Type B pancreatic cell (in vitro differentiated cells): ENCODE measurements at regions not wholly inside any gene's neighbourhood (a gene's known extent, or its start where the extent isn't known, plus 50 kb on each side); places are given as distances from the start of the nearest gene placed in this dataset.

Experiments used
- DNase-seq: peaks from one replicate; pipeline ENCODE4 v3.0.0; 2021; ENCODE audit warnings: mixed read lengths; ENCODE audit not compliant: unreplicated experiment; ENCODE audit errors: extremely low spot score
- H3K27ac Mint-ChIP-seq: 2 replicates; pipeline ENCODE4 v1.8.0; 2021; ENCODE audit warnings: mild to moderate bottlenecking, mixed read lengths
- H3K27me3 Mint-ChIP-seq: 2 replicates; pipeline ENCODE4 v1.8.0; 2021; ENCODE audit warnings: mixed read lengths
- H3K36me3 Mint-ChIP-seq: 2 replicates; pipeline ENCODE4 v1.8.0; 2021; ENCODE audit warnings: mixed read lengths
- H3K4me1 Mint-ChIP-seq: one replicate; pipeline ENCODE4 v1.8.0; 2021; ENCODE audit warnings: mixed read lengths; ENCODE audit not compliant: unreplicated experiment
- H3K4me3 Mint-ChIP-seq: 2 replicates; pipeline ENCODE4 v1.8.0; 2021; ENCODE audit warnings: mild to moderate bottlenecking, mixed read lengths
- H3K9me3 Mint-ChIP-seq: 2 replicates; pipeline ENCODE4 v1.8.0; 2021; ENCODE audit warnings: mixed read lengths
- TF ChIP-seq, protein P1 (sequence below): fragments of 200-600 bp; sonication (generic); conservative IDR thresholded peaks from 2 replicates; pipeline ENCODE4 v1.5.0; 2021; ENCODE audit warnings: antibody characterized with exemption, mild to moderate bottlenecking

- H3K4me1 Mint-ChIP-seq: no peaks in the 10 kb centered on the region
- peaks cover 27% of the 10 kb centered on the region for H3K9me3 Mint-ChIP-seq
- H3K4me3 Mint-ChIP-seq: no peak overlapping the region
- no peaks in the 10 kb centered on the region for H3K27me3 Mint-ChIP-seq
- no peak for DNase-seq
- TF ChIP-seq, protein P1, sequence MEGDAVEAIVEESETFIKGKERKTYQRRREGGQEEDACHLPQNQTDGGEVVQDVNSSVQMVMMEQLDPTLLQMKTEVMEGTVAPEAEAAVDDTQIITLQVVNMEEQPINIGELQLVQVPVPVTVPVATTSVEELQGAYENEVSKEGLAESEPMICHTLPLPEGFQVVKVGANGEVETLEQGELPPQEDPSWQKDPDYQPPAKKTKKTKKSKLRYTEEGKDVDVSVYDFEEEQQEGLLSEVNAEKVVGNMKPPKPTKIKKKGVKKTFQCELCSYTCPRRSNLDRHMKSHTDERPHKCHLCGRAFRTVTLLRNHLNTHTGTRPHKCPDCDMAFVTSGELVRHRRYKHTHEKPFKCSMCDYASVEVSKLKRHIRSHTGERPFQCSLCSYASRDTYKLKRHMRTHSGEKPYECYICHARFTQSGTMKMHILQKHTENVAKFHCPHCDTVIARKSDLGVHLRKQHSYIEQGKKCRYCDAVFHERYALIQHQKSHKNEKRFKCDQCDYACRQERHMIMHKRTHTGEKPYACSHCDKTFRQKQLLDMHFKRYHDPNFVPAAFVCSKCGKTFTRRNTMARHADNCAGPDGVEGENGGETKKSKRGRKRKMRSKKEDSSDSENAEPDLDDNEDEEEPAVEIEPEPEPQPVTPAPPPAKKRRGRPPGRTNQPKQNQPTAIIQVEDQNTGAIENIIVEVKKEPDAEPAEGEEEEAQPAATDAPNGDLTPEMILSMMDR: no peak
- no peak overlapping the region for H3K27ac Mint-ChIP-seq
- H3K36me3 Mint-ChIP-seq: no peaks in the 10 kb centered on the region
Observed at GRCh38 chr14:106599209-106599608, 1072.8 kb downstream of the TMEM121 start.

- Mint-ChIP-seq H3K36me3 (no peaks in the 10 kb centered on the region), H3K9me3 (peaks cover 24% of the 10 kb centered on the region), H3K27me3 (no peaks in the 10 kb centered on the region), H3K4me1 (no peaks in the 10 kb centered on the region), H3K27ac (no peak overlapping the region), H3K4me3 (no peak overlapping the region)
- DNase-seq: no peak
- TF ChIP-seq, protein P1: no peak
Observed at GRCh38 chr14:106605548-106606448, 1079.4 kb downstream of the TMEM121 start.

GRCh38 chr14:106606936-106607335 is 1080.6 kb downstream of the TMEM121 start:
- no peak for DNase-seq
- Mint-ChIP-seq H3K27ac (no peak overlapping the region), H3K27me3 (no peaks in the 10 kb centered on the region), H3K36me3 (no peaks in the 10 kb centered on the region), H3K4me3 (no peak overlapping the region), H3K4me1 (no peaks in the 10 kb centered on the region), H3K9me3 (peaks cover 18% of the 10 kb centered on the region)
- TF ChIP-seq, protein P1: no peak

DNA sequence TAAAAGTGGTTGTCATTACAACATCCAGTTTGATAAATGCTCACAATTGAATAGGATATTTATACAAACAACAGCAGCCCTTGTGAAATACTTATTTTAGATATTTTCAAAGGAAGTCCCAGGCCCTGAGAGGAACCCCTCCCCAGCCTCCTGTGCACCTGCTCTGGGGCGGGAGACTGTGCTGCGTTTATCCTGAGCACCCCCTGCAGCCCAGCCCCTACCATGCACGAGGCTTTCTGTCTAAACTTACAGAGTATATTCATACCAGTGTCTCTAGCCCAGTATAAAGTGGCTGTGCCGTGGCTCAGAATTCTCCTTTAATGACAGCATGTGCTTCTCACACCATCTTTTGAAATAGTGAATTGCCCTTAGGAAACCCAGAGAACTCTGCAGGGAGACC is 1084.3 kb downstream of the TMEM121 start:
- H3K36me3 Mint-ChIP-seq: no peaks in the 10 kb centered on the region
- H3K4me1 Mint-ChIP-seq: no peaks in the 10 kb centered on the region
- no peaks in the 10 kb centered on the region for H3K27me3 Mint-ChIP-seq
- DNase-seq: no peak
- no peak overlapping the region for H3K27ac Mint-ChIP-seq
- peaks cover 8% of the 10 kb centered on the region for H3K9me3 Mint-ChIP-seq
- TF ChIP-seq, protein P1: no peak
- H3K4me3 Mint-ChIP-seq: no peak overlapping the region

GRCh38 chr14:106613256-106613655 is 1086.9 kb downstream of the TMEM121 start:
- TF ChIP-seq, protein P1: no peak
- no peaks in the 10 kb centered on the region for H3K27me3 Mint-ChIP-seq
- H3K4me1 Mint-ChIP-seq: no peaks in the 10 kb centered on the region
- H3K9me3 Mint-ChIP-seq: peaks cover 13% of the 10 kb centered on the region
- H3K36me3 Mint-ChIP-seq: no peaks in the 10 kb centered on the region
- DNase-seq: no peak
- no peak overlapping the region for H3K27ac Mint-ChIP-seq
- no peak overlapping the region for H3K4me3 Mint-ChIP-seq
